Nephron progenitor cell (in vitro differentiated cells): ENCODE measurements at regions not wholly inside any gene's neighbourhood (a gene's known extent, or its start where the extent isn't known, plus 50 kb on each side); places are given as distances from the start of the nearest gene placed in this dataset.

Source experiments
- DNase-seq: peaks from one replicate; pipeline ENCODE4 v3.0.0; 2021
- H3K27ac Mint-ChIP-seq: 2 replicates; pipeline ENCODE4 v1.8.0; 2021; ENCODE audit warnings: mild to moderate bottlenecking, moderate library complexity, mixed read lengths
- H3K27me3 Mint-ChIP-seq: 2 replicates; pipeline ENCODE4 v1.8.0; 2021; ENCODE audit warnings: mild to moderate bottlenecking, low read depth, mixed read lengths; ENCODE audit not compliant: poor library complexity
- H3K36me3 Mint-ChIP-seq: 2 replicates; pipeline ENCODE4 v1.8.0; 2021; ENCODE audit warnings: low read depth, mixed read lengths
- H3K4me1 Mint-ChIP-seq: 2 replicates; pipeline ENCODE4 v1.8.0; 2021; ENCODE audit warnings: mixed read lengths
- H3K4me3 Mint-ChIP-seq: 2 replicates; pipeline ENCODE4 v1.8.0; 2021; ENCODE audit warnings: mild to moderate bottlenecking, moderate library complexity, mixed read lengths
- H3K9me3 Mint-ChIP-seq: 2 replicates; pipeline ENCODE4 v1.8.0; 2021; ENCODE audit warnings: mild to moderate bottlenecking, moderate library complexity, mixed read lengths
- CTCF ChIP-seq: fragments of 200-600 bp; sonication (generic); IDR thresholded peaks from 2 replicates; pipeline ENCODE4 v1.5.0; 2021; ENCODE audit warnings: antibody characterized with exemption

DNA sequence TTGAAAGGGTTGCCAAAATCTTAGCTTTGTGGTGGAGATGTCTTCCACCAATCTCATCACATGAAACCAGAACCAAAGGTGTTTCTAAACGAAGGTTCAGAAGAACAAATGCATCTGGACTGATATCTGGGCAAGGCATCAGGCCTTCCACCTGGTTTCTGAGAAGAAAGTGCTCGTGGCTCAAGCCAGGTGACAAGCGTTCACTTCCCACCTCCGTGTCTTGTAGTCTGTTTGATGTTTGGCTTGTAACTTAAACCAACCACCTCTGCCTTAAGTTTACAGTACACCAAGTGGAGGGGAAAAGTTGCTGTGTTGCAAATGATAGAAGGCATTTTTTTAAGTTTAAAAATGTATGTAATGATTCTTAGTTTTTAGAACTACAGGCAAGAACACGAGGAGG, 66.9 kb upstream of the MAP3K7 start:
- no peak for DNase-seq
- Mint-ChIP-seq H3K27me3 (peaks cover 6% of the 10 kb centered on the region), H3K4me1 (peaks cover 45% of the 10 kb centered on the region), H3K36me3 (peaks cover 5% of the 10 kb centered on the region), H3K4me3 (no peak overlapping the region), H3K9me3 (peaks cover 17% of the 10 kb centered on the region), H3K27ac (no peak overlapping the region)
- no peak for TF ChIP-seq CTCF

GRCh38 chr6:90650041-90650940, 63.4 kb upstream of the MAP3K7 start:
- TF ChIP-seq CTCF, result no peak
- Mint-ChIP-seq H3K4me3 (no peak overlapping the region), H3K36me3 (peaks cover 9% of the 10 kb centered on the region), H3K27me3 (peaks cover 4% of the 10 kb centered on the region), H3K4me1 (peaks cover 37% of the 10 kb centered on the region), H3K27ac (peak overlapping the region; percentile 80), H3K9me3 (peaks cover 21% of the 10 kb centered on the region)
- peak; percentile 10 for DNase-seq

DNA sequence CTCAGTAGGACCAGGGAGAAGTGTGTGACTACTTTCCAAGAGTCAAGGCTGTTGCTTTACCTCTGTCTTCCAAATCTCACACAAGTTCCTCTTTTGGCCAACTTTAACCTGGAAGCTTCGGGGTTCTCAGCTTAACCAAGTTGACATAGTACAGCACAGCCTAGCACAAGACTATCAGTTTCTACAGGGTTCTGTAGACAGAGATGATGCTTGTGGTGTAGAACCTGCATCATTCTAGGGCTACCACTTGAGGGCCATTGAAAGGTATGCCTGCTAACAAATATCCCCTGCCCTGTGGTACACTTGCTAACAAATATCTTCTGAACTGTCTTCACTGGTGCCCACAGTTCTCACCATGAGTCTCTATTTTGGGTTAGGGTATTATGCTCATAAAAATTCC, 62.0 kb upstream of the MAP3K7 start:
- no peak for TF ChIP-seq CTCF
- Mint-ChIP-seq H3K27ac (no peak overlapping the region), H3K27me3 (no peaks in the 10 kb centered on the region), H3K36me3 (peaks cover 9% of the 10 kb centered on the region), H3K4me3 (no peak overlapping the region), H3K4me1 (peaks cover 29% of the 10 kb centered on the region), H3K9me3 (peaks cover 21% of the 10 kb centered on the region)
- DNase-seq, result no peak

GRCh38 chr6:90646940-90647339, 60.1 kb upstream of the MAP3K7 start:
- no peaks in the 10 kb centered on the region for H3K27me3 Mint-ChIP-seq
- H3K36me3 Mint-ChIP-seq, result peaks cover 9% of the 10 kb centered on the region
- no peak overlapping the region for H3K4me3 Mint-ChIP-seq
- DNase-seq, result no peak
- TF ChIP-seq CTCF, result no peak
- no peak overlapping the region for H3K27ac Mint-ChIP-seq
- H3K9me3 Mint-ChIP-seq, result peaks cover 21% of the 10 kb centered on the region
- peaks cover 29% of the 10 kb centered on the region for H3K4me1 Mint-ChIP-seq

GRCh38 chr6:90645634-90646033, 58.8 kb upstream of the MAP3K7 start:
- Mint-ChIP-seq H3K9me3 (peaks cover 21% of the 10 kb centered on the region), H3K27me3 (no peaks in the 10 kb centered on the region), H3K4me1 (peaks cover 22% of the 10 kb centered on the region), H3K36me3 (peaks cover 9% of the 10 kb centered on the region), H3K4me3 (no peak overlapping the region), H3K27ac (peak overlapping the region; percentile 10)
- no peak for TF ChIP-seq CTCF
- DNase-seq, result no peak

- Mint-ChIP-seq H3K4me1 (peaks cover 14% of the 10 kb centered on the region), H3K27me3 (peaks cover 1% of the 10 kb centered on the region), H3K36me3 (peaks cover 7% of the 10 kb centered on the region), H3K4me3 (no peak overlapping the region), H3K9me3 (peaks cover 11% of the 10 kb centered on the region), H3K27ac (peak overlapping the region; percentile 81)
- no peak for DNase-seq
- TF ChIP-seq CTCF, result no peak
Observed at GRCh38 chr6:90644492-90644891, 57.6 kb upstream of the MAP3K7 start.
